OCI-LY7 (cell line): ENCODE measurements at regions not wholly inside any gene's neighbourhood (a gene's known extent, or its start where the extent isn't known, plus 50 kb on each side); places are given as distances from the start of the nearest gene placed in this dataset.

Experiments used
- CTCF ChIP-seq: fragments of 200-600 bp; sonication (generic); conservative IDR thresholded peaks from 2 replicates; pipeline ENCODE4 v1.5.1; 2014; ENCODE audit warnings: mild to moderate bottlenecking, antibody characterized with exemption, low read length, moderate library complexity, mixed read lengths
- EZH2phosphoT487 ChIP-seq: fragments of 200-600 bp; sonication (generic); IDR thresholded peaks from 2 replicates; pipeline ENCODE4 v1.6.1; 2018; ENCODE audit warnings: low read depth, borderline replicate concordance, mild to moderate bottlenecking, mixed run types, antibody characterized with exemption, low read length, moderate library complexity, mixed read lengths

DNA sequence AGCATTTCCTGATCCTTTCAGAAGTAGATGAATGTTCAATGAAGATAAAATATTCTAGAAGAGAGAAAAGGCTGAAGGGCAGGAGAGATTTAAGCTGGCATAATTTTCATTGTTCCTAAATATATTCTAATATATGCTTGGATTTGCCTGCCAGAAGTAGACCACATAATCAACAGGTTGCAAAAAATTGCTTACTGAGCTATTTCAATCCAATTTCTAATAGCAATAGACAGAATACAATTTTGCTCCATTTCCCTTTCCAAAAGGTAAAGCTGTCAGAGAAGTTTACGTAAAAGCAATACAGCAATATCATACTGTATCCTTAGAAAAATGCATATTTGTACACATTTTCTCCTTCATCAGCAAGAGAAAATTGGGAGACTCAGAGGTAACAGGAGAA lies 237.3 kb downstream of the PMP22 start:
- TF ChIP-seq CTCF (no peak), EZH2phosphoT487 (no peak)
